CD14-positive monocyte (primary cell): ENCODE measurements at regions not wholly inside any gene's neighbourhood (a gene's known extent, or its start where the extent isn't known, plus 50 kb on each side); places are given as distances from the start of the nearest gene placed in this dataset.

Source experiments
- DNase-seq, 3 donors: peaks; one replicate each; pipeline ENCODE4 v3.0.0-alpha.2; 2011 to 2022
- H2AFZ ChIP-seq: 2 replicates; pipeline ENCODE4 v1.6.0; 2012; ENCODE audit warnings: mild to moderate bottlenecking, low read depth, low read length, inconsistent platforms; ENCODE audit not compliant: insufficient read depth, poor library complexity, severe bottlenecking
- H3K27ac ChIP-seq, 2 donors: 1 replicate in 1 of 2; 2 replicates in 1 of 2; pipeline ENCODE4 v1.5.1; 2012 to 2013; ENCODE audit warnings: low read length in 2 of 2, control low read depth in 1 of 2, inconsistent platforms in 1 of 2, low read depth in 1 of 2, mild to moderate bottlenecking in 1 of 2
- H3K27me3 ChIP-seq, 2 donors: one replicate each; pipeline versions ENCODE4 v1.6.0 to v1.6.1; 2011 to 2013; ENCODE audit warnings: low read length in 2 of 2; ENCODE audit not compliant: control insufficient read depth in 2 of 2, insufficient read depth in 2 of 2
- H3K36me3 ChIP-seq, 2 donors: replicated peaks in 1 of 2; 1 replicate in 1 of 2; 2 replicates in 1 of 2; pipeline versions ENCODE4 v1.5.1 to v1.6.1; 2012 to 2013; ENCODE audit warnings: low read length in 2 of 2, control low read depth in 1 of 2, inconsistent platforms in 1 of 2, mild to moderate bottlenecking in 1 of 2; ENCODE audit not compliant: insufficient read depth in 2 of 2, control insufficient read depth in 1 of 2
- H3K4me1 ChIP-seq, 2 donors: 1 replicate in 1 of 2; 2 replicates in 1 of 2; pipeline versions ENCODE4 v1.5.1 to v1.6.1; 2012 to 2013; ENCODE audit warnings: low read length in 2 of 2, control low read depth in 1 of 2, inconsistent platforms in 1 of 2, mild to moderate bottlenecking in 1 of 2, moderate library complexity in 1 of 2; ENCODE audit not compliant: insufficient read depth in 2 of 2, control insufficient read depth in 1 of 2
- H3K4me2 ChIP-seq: replicated peaks from 2 replicates; pipeline ENCODE3; 2012; ENCODE audit warnings: low read length, moderate library complexity, mild to moderate bottlenecking; ENCODE audit not compliant: poor library complexity, severe bottlenecking; ENCODE audit errors: extremely low read depth
- H3K4me3 ChIP-seq, 3 experiments: fragments of 200-600 bp in 1 of 3; sonication (generic) in 1 of 3; replicated peaks in 1 of 3; 1 replicate in 2 of 3; 2 replicates in 1 of 3; pipeline ENCODE4 v1.5.1; 2011 to 2013; ENCODE audit warnings: low read length in 3 of 3, mild to moderate bottlenecking in 3 of 3, control low read depth in 2 of 3, low read depth in 2 of 3, inconsistent platforms in 1 of 3, moderate library complexity in 1 of 3
- H3K79me2 ChIP-seq: 2 replicates; pipeline ENCODE4 v1.6.0; 2012; ENCODE audit warnings: mild to moderate bottlenecking, control low read depth, inconsistent platforms, low read length, moderate library complexity; ENCODE audit not compliant: insufficient read depth
- H3K9ac ChIP-seq: 2 replicates; pipeline ENCODE4 v1.6.0; 2017; ENCODE audit warnings: low read length, mild to moderate bottlenecking; ENCODE audit not compliant: insufficient read depth, poor library complexity, severe bottlenecking
- H3K9me3 ChIP-seq, 2 donors: replicated peaks in 1 of 2; 1 replicate in 1 of 2; 2 replicates in 1 of 2; pipeline versions ENCODE4 v1.5.1 to v1.6.1; 2012 to 2013; ENCODE audit warnings: low read length in 2 of 2, control low read depth in 1 of 2; ENCODE audit not compliant: control insufficient read depth in 1 of 2, insufficient read depth in 1 of 2
- H4K20me1 ChIP-seq: 2 replicates; pipeline ENCODE4 v1.6.0; 2012; ENCODE audit warnings: mild to moderate bottlenecking, low read length, control low read depth, moderate library complexity; ENCODE audit not compliant: insufficient read depth
- H3K27ac Mint-ChIP-seq, 7 donors: one replicate each; pipeline ENCODE4 v1.8.0; 2020; ENCODE audit warnings: mild to moderate bottlenecking in 7 of 7, mixed read lengths in 7 of 7, moderate library complexity in 6 of 7, inconsistent platforms in 2 of 7
- H3K27me3 Mint-ChIP-seq, 3 donors: one replicate each; pipeline ENCODE4 v1.8.0; 2021 to 2022; ENCODE audit warnings: low read depth in 3 of 3, mild to moderate bottlenecking in 3 of 3, mixed read lengths in 3 of 3, moderate library complexity in 3 of 3, inconsistent platforms in 1 of 3
- H3K36me3 Mint-ChIP-seq, 2 donors: one replicate each; pipeline ENCODE4 v1.8.0; 2020; ENCODE audit warnings: mixed read lengths in 2 of 2, inconsistent platforms in 1 of 2, mild to moderate bottlenecking in 1 of 2
- H3K4me1 Mint-ChIP-seq: one replicate; pipeline ENCODE4 v1.8.0; 2020; ENCODE audit warnings: mild to moderate bottlenecking, mixed read lengths
- H3K4me3 Mint-ChIP-seq, 2 donors: one replicate each; pipeline ENCODE4 v1.8.0; 2020; ENCODE audit warnings: mild to moderate bottlenecking in 2 of 2, mixed read lengths in 2 of 2, moderate library complexity in 1 of 2
- H3K9me3 Mint-ChIP-seq, 7 donors: one replicate each; pipeline ENCODE4 v1.8.0; 2020 to 2022; ENCODE audit warnings: mixed read lengths in 7 of 7, mild to moderate bottlenecking in 6 of 7, moderate library complexity in 6 of 7, inconsistent platforms in 2 of 7
- CTCF ChIP-seq: fragments of 200-600 bp; IDR thresholded peaks from one replicate; pipeline ENCODE4 v1.8.0; 2022; ENCODE audit warnings: antibody characterized with exemption, mild to moderate bottlenecking
- whole genome bisulfite sequencing: methylation state at CpG from one replicate; pipeline ENCODE4 v1.1.5; 2013; ENCODE audit warnings: missing lambda C conversion rate; ENCODE audit not compliant: insufficient coverage; 5-methylcytosine and 5-hydroxymethylcytosine counted together
- intact Hi-C, 2 donors: fragments of 100-400 bp; cut with micrococcal nuclease; formaldehyde crosslinking; loops; one replicate each; pipeline versions ENCODE4 v1.15.0 to v1.15.1; 2023

- H3K27ac ChIP-seq: no peak overlapping the region
- no peak overlapping the region for H3K4me3 ChIP-seq
- intact Hi-C loops: no loop called here
- Mint-ChIP-seq H3K9me3 (peaks cover 0 to 2% (median 0%) of the 10 kb centered on the region in 7 donors), H3K4me3 (no peak overlapping the region), H3K27ac (no peak overlapping the region), H3K4me1 (no peaks in the 10 kb centered on the region), H3K36me3 (no peaks in the 10 kb centered on the region), H3K27me3 (peaks cover 0 to 2% (median 0%) of the 10 kb centered on the region in 3 donors)
- no peaks in the 10 kb centered on the region for H3K9me3 ChIP-seq
- H3K79me2 ChIP-seq: no peaks in the 10 kb centered on the region
- no peak overlapping the region for H3K9ac ChIP-seq
- H4K20me1 ChIP-seq: no peaks in the 10 kb centered on the region
- H3K27me3 ChIP-seq: no peaks in the 10 kb centered on the region
- no peaks in the 10 kb centered on the region for H3K36me3 ChIP-seq
- no peak overlapping the region for H3K4me2 ChIP-seq
- no peak overlapping the region for H2AFZ ChIP-seq
- H3K4me1 ChIP-seq: no peaks in the 10 kb centered on the region
- TF ChIP-seq CTCF: no peak
- DNase-seq: no peak
- WGBS: no CpG with 5 or more reads among the region's 4 CpGs
Measured at GRCh38 chr2:206886696-206887095, 52.6 kb upstream of the CPO start.

GRCh38 chr2:206887745-206888144, 51.6 kb upstream of the CPO start:
- Histone ChIP-seq H3K27ac (no peak overlapping the region), H3K79me2 (no peaks in the 10 kb centered on the region), H3K9me3 (no peaks in the 10 kb centered on the region), H3K36me3 (no peaks in the 10 kb centered on the region), H3K27me3 (no peaks in the 10 kb centered on the region), H3K4me2 (no peak overlapping the region), H3K4me3 (no peak overlapping the region), H4K20me1 (no peaks in the 10 kb centered on the region), H3K4me1 (no peaks in the 10 kb centered on the region), H3K9ac (no peak overlapping the region), H2AFZ (no peak overlapping the region)
- no peak overlapping the region for H3K27ac Mint-ChIP-seq
- no peak for TF ChIP-seq CTCF
- H3K36me3 Mint-ChIP-seq: no peaks in the 10 kb centered on the region
- intact Hi-C loops: no loop called here
- H3K27me3 Mint-ChIP-seq: peaks cover 0 to 2% (median 0%) of the 10 kb centered on the region in 3 donors
- H3K4me1 Mint-ChIP-seq: no peaks in the 10 kb centered on the region
- peaks cover 0 to 2% (median 0%) of the 10 kb centered on the region in 7 donors for H3K9me3 Mint-ChIP-seq
- WGBS: no CpG with 5 or more reads among the region's 1 CpG
- DNase-seq: no peak
- H3K4me3 Mint-ChIP-seq: no peak overlapping the region
